Muscle layer of colon (tissue), 2 donors: ENCODE measurements at regions not wholly inside any gene's neighbourhood (a gene's known extent, or its start where the extent isn't known, plus 50 kb on each side); places are given as distances from the start of the nearest gene placed in this dataset.
"Not testable (repeated sequence)": the region's sequence is repeated elsewhere in the genome, so short reads cannot be mapped to it uniquely, and the experiment has no call there.

ENCODE experiments used
- H3K27ac ChIP-seq: one replicate; pipeline ENCODE4 v1.7.0; 2013; ENCODE audit warnings: low read depth, mild to moderate bottlenecking, low read length, moderate library complexity
- H3K27me3 ChIP-seq, 2 donors: one replicate each; pipeline ENCODE4 v1.7.0; 2013; ENCODE audit warnings: low read length in 2 of 2, mild to moderate bottlenecking in 2 of 2; ENCODE audit not compliant: insufficient read depth in 2 of 2, control insufficient read depth in 1 of 2
- H3K36me3 ChIP-seq: one replicate; pipeline ENCODE4 v1.7.0; 2013; ENCODE audit warnings: mild to moderate bottlenecking, low read length; ENCODE audit not compliant: insufficient read depth
- H3K4me1 ChIP-seq: one replicate; pipeline ENCODE4 v1.7.0; 2013; ENCODE audit warnings: mild to moderate bottlenecking, low read length; ENCODE audit not compliant: insufficient read depth
- H3K4me3 ChIP-seq, 2 donors: one replicate each; pipeline ENCODE4 v1.7.0; 2013; ENCODE audit warnings: low read length in 2 of 2, low read depth in 1 of 2, mild to moderate bottlenecking in 1 of 2, moderate library complexity in 1 of 2
- H3K9ac ChIP-seq: one replicate; pipeline ENCODE4 v1.7.0; 2013; ENCODE audit warnings: low read length
- H3K9me3 ChIP-seq: one replicate; pipeline ENCODE4 v1.7.0; 2013; ENCODE audit warnings: mild to moderate bottlenecking, low read length
- donor health status: abdominal sarcoma.
- donor health status: Adenocarcinoma of cecum.

GRCh38 chr6:169115632-169116031, 138.0 kb downstream of the THBS2 start:
- Histone ChIP-seq H3K9me3 (no peaks in the 10 kb centered on the region), H3K27me3 (no peaks in the 10 kb centered on the region), H3K4me3 (no peak overlapping the region), H3K9ac (no peak overlapping the region), H3K36me3 (no peaks in the 10 kb centered on the region), H3K4me1 (peaks cover 4% of the 10 kb centered on the region), H3K27ac (no peak overlapping the region)

GRCh38 chr6:169114632-169115031, 139.0 kb downstream of the THBS2 start:
- H3K36me3 ChIP-seq, H3K27ac ChIP-seq: not testable (repeated sequence)

GRCh38 chr6:169112483-169113320, 140.9 kb downstream of the THBS2 start:
- H3K9me3 ChIP-seq = no peaks in the 10 kb centered on the region
- no peaks in the 10 kb centered on the region for H3K36me3 ChIP-seq
- no peak overlapping the region for H3K4me3 ChIP-seq
- peaks cover 15% of the 10 kb centered on the region for H3K4me1 ChIP-seq
- H3K27me3 ChIP-seq = no peaks in the 10 kb centered on the region
- no peak overlapping the region for H3K27ac ChIP-seq
- no peak overlapping the region for H3K9ac ChIP-seq

More at GRCh38 chr6:169114632-169115031, 139.0 kb downstream of the THBS2 start:
- not testable (repeated sequence) for H3K4me3 ChIP-seq, H3K9ac ChIP-seq, H3K9me3 ChIP-seq, H3K27me3 ChIP-seq
- H3K4me1 ChIP-seq = peaks cover 14% of the 10 kb centered on the region

- Histone ChIP-seq H3K9ac (no peak overlapping the region), H3K27me3 (no peaks in the 10 kb centered on the region), H3K4me3 (no peak overlapping the region), H3K27ac (no peak overlapping the region), H3K9me3 (no peaks in the 10 kb centered on the region), H3K36me3 (no peaks in the 10 kb centered on the region), H3K4me1 (peaks cover 15% of the 10 kb centered on the region)
Observed at GRCh38 chr6:169111203-169111602, 142.4 kb downstream of the THBS2 start.

- no peak overlapping the region for H3K9ac ChIP-seq
- H3K9me3 ChIP-seq = no peaks in the 10 kb centered on the region
- H3K36me3 ChIP-seq = no peaks in the 10 kb centered on the region
- H3K27me3 ChIP-seq = no peaks in the 10 kb centered on the region
- H3K27ac ChIP-seq = no peak overlapping the region
- peaks cover 15% of the 10 kb centered on the region for H3K4me1 ChIP-seq
- no peak overlapping the region for H3K4me3 ChIP-seq
Observed at GRCh38 chr6:169109411-169110220, 144.0 kb downstream of the THBS2 start.

GRCh38 chr6:169108753-169109152, 144.9 kb downstream of the THBS2 start:
- no peak overlapping the region for H3K27ac ChIP-seq

GRCh38 chr6:169106176-169106575, 147.5 kb downstream of the THBS2 start:
- no peak overlapping the region for H3K4me3 ChIP-seq
- no peak overlapping the region for H3K9ac ChIP-seq
- H3K27ac ChIP-seq = no peak overlapping the region
- no peaks in the 10 kb centered on the region for H3K9me3 ChIP-seq
- no peaks in the 10 kb centered on the region for H3K27me3 ChIP-seq
- H3K4me1 ChIP-seq = peaks cover 15% of the 10 kb centered on the region
- H3K36me3 ChIP-seq = no peaks in the 10 kb centered on the region

More at GRCh38 chr6:169108753-169109152, 144.9 kb downstream of the THBS2 start:
- Histone ChIP-seq H3K9me3 (no peaks in the 10 kb centered on the region), H3K4me1 (peaks cover 15% of the 10 kb centered on the region), H3K36me3 (no peaks in the 10 kb centered on the region), H3K27me3 (no peaks in the 10 kb centered on the region), H3K9ac (no peak overlapping the region), H3K4me3 (no peak overlapping the region)

GRCh38 chr6:169101981-169102380, 151.7 kb downstream of the THBS2 start:
- H3K27ac ChIP-seq = no peak overlapping the region
- H3K4me1 ChIP-seq = no peaks in the 10 kb centered on the region
- no peak overlapping the region for H3K4me3 ChIP-seq
- H3K9ac ChIP-seq = no peak overlapping the region
- H3K27me3 ChIP-seq = no peaks in the 10 kb centered on the region
- H3K9me3 ChIP-seq = no peaks in the 10 kb centered on the region
- H3K36me3 ChIP-seq = no peaks in the 10 kb centered on the region

GRCh38 chr6:169101036-169101805, 152.4 kb downstream of the THBS2 start:
- H3K9ac ChIP-seq = no peak overlapping the region
- no peaks in the 10 kb centered on the region for H3K9me3 ChIP-seq
- H3K36me3 ChIP-seq = no peaks in the 10 kb centered on the region
- no peaks in the 10 kb centered on the region for H3K4me1 ChIP-seq
- no peak overlapping the region for H3K27ac ChIP-seq
- H3K4me3 ChIP-seq = no peak overlapping the region
- no peaks in the 10 kb centered on the region for H3K27me3 ChIP-seq

GRCh38 chr6:169099411-169100202, 154.0 kb downstream of the THBS2 start:
- H3K27me3 ChIP-seq = no peaks in the 10 kb centered on the region
- no peak overlapping the region for H3K4me3 ChIP-seq
- no peak overlapping the region for H3K27ac ChIP-seq
- H3K4me1 ChIP-seq = no peaks in the 10 kb centered on the region
- no peaks in the 10 kb centered on the region for H3K9me3 ChIP-seq
- H3K36me3 ChIP-seq = no peaks in the 10 kb centered on the region
- no peak overlapping the region for H3K9ac ChIP-seq
